ENCODE measurements at regions not wholly inside any gene's neighbourhood (a gene's known extent, or its start where the extent isn't known, plus 50 kb on each side); places are given as distances from the start of the nearest gene placed in this dataset.

DNA sequence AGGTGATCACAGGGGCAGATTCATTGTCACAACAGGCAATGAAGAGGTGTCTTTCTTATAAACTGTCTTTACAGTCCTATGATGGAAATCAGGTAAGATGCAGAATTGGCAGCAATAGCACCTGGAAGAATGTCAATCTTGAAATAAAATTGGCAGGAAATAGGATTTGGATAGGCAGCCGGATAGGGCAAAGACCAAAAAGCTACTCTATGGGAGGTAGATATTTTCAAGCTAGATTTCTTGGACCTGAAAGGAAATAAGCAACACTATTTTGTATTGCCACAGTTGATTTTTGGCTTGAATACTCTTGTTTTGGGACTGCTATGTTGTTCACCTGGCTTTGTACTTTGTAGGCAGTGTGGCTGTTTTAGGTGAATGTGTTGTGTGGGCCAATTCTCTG is 314.2 kb downstream of the SLC7A11 start:
- TF ChIP-seq FOS (IDR thresholded peaks at IDR 0.05; ENCODE audit: borderline replicate concordance, insufficient read depth, low read length) (no peak), MAX (IDR thresholded peaks at IDR 0.05; ENCODE audit: insufficient read depth, insufficient read length) (no peak), POLR2A (IDR thresholded peaks at IDR 0.05; ENCODE audit: low read depth, low read length) (no peak), EZH2 (IDR thresholded peaks at IDR 0.05; ENCODE audit: borderline replicate concordance, low read depth, low read length, severe bottlenecking) (no peak), MYC (IDR thresholded peaks at IDR 0.05; ENCODE audit: low read depth, low read length) (no peak), POLR2AphosphoS5 (IDR thresholded peaks at IDR 0.05; ENCODE audit: insufficient read depth, low read depth, low read length) (no peak), JUN (IDR thresholded peaks at IDR 0.05; ENCODE audit: borderline replicate concordance, insufficient read depth, insufficient read length, low read depth) (no peak), GATA2 (IDR thresholded peaks at IDR 0.05; ENCODE audit: insufficient read depth, insufficient read length, low read depth, low read length) (no peak)
- TF ChIP-seq, protein P1, sequence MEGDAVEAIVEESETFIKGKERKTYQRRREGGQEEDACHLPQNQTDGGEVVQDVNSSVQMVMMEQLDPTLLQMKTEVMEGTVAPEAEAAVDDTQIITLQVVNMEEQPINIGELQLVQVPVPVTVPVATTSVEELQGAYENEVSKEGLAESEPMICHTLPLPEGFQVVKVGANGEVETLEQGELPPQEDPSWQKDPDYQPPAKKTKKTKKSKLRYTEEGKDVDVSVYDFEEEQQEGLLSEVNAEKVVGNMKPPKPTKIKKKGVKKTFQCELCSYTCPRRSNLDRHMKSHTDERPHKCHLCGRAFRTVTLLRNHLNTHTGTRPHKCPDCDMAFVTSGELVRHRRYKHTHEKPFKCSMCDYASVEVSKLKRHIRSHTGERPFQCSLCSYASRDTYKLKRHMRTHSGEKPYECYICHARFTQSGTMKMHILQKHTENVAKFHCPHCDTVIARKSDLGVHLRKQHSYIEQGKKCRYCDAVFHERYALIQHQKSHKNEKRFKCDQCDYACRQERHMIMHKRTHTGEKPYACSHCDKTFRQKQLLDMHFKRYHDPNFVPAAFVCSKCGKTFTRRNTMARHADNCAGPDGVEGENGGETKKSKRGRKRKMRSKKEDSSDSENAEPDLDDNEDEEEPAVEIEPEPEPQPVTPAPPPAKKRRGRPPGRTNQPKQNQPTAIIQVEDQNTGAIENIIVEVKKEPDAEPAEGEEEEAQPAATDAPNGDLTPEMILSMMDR (IDR thresholded peaks at IDR 0.05; ENCODE audit: extremely low read depth in 1 of 2, insufficient read depth in 1 of 2, low read depth in 1 of 2, low read length in 2 of 2), result no peak

Measured in endothelial cell of umbilical vein (primary cell).